HepG2 (cell line): ENCODE measurements at regions not wholly inside any gene's neighbourhood (a gene's known extent, or its start where the extent isn't known, plus 50 kb on each side); places are given as distances from the start of the nearest gene placed in this dataset.

Source experiments
- ATAC-seq: fragments of 200-7000 bp; cut with Tn5 transposase; 3 replicates; pipeline ENCODE4 v1.9.1; 2020; ENCODE audit warnings: mild to moderate bottlenecking, moderate library complexity
- BruUV-seq: library from RNA; stranded (reverse); fragments of 400-500 nt; replicated peaks from 2 replicates; lab custom pipeline; 2021; lab: Mats Ljungman, UMichigan
- CTCF ChIA-PET: fragments of 300-600 bp; formaldehyde crosslinking; extraction: SDS; loops from one replicate; lab custom pipeline; 2021; ENCODE audit warnings: low total read pairs, inconsistent platforms, low intra/inter-chr PET ratio; lab: Yijun Ruan, JAX
- POLR2A ChIA-PET: fragments of 350-600 bp; sonication (Branson Sonifier 250); formaldehyde crosslinking; loops from one replicate; lab custom pipeline; 2020; ENCODE audit warnings: antibody characterized with exemption, inconsistent platforms; lab: Yijun Ruan, JAX
- DNase-seq: peaks from one replicate; pipeline ENCODE4 v3.0.0-alpha.2; 2015; ENCODE audit warnings: low spot score
- FAIRE-seq: peaks from 3 replicates; lab custom pipeline; 2011; peaks lifted over from hg19 to GRCh38; lab: Jason Lieb, UNC
- H2AFZ ChIP-seq: one replicate; pipeline ENCODE4 v1.6.1; 2011; ENCODE audit warnings: low read length, inconsistent platforms
- H3K27ac ChIP-seq: fragments of 300-600 bp; 3 replicates; pipeline ENCODE4 v1.8.0; 2011; ENCODE audit warnings: mixed run types, mild to moderate bottlenecking, mixed read lengths, low read length, inconsistent platforms; ENCODE audit not compliant: insufficient read depth; ENCODE audit errors: extremely low read length
- H3K27me3 ChIP-seq, 2 experiments: fragments of 200-600 bp in 1 of 2; 2 replicates in 1 of 2; 3 replicates in 1 of 2; pipeline versions ENCODE4 v1.6.0 to v1.8.0; 2011; ENCODE audit warnings: low read length in 2 of 2, mild to moderate bottlenecking in 2 of 2, moderate library complexity in 2 of 2, inconsistent platforms in 1 of 2; ENCODE audit not compliant: insufficient read depth in 2 of 2, control insufficient read depth in 1 of 2
- H3K36me3 ChIP-seq, 2 experiments: fragments of 200-600 bp in 1 of 2; replicated peaks in 1 of 2; 2 replicates in 1 of 2; 3 replicates in 1 of 2; pipeline versions ENCODE4 v1.5.1 to v1.8.0; 2011; ENCODE audit warnings: low read length in 2 of 2, inconsistent platforms in 1 of 2; ENCODE audit not compliant: insufficient read depth in 2 of 2, control insufficient read depth in 1 of 2
- H3K4me1 ChIP-seq: 2 replicates; pipeline ENCODE4 v1.5.1; 2012; ENCODE audit warnings: low read length, inconsistent platforms; ENCODE audit not compliant: insufficient read depth
- H3K4me2 ChIP-seq: 2 replicates; pipeline ENCODE4 v1.6.0; 2011; ENCODE audit warnings: low read depth, low read length, inconsistent platforms
- H3K4me3 ChIP-seq, 3 experiments: fragments of 200-600 bp in 1 of 3; sonication (generic), shearing (Covaris generic) in 1 of 3; replicated peaks in 1 of 3; 2 replicates each; pipeline ENCODE4 v1.5.1; 2011 to 2016; ENCODE audit warnings: low read length in 3 of 3, inconsistent platforms in 2 of 3, low read depth in 2 of 3, mild to moderate bottlenecking in 2 of 3, control low read depth in 1 of 3, mixed read lengths in 1 of 3; ENCODE audit not compliant: insufficient read depth in 1 of 3
- H3K79me2 ChIP-seq: one replicate; pipeline ENCODE4 v1.6.1; 2011; ENCODE audit warnings: low read length, inconsistent platforms; ENCODE audit not compliant: insufficient read depth
- H3K9ac ChIP-seq: 2 replicates; pipeline ENCODE4 v1.6.0; 2011; ENCODE audit warnings: mild to moderate bottlenecking, low read depth, low read length, inconsistent platforms; ENCODE audit not compliant: insufficient read depth
- H3K9me3 ChIP-seq: 2 replicates; pipeline ENCODE4 v1.5.1; 2012; ENCODE audit warnings: mild to moderate bottlenecking, low read length
- H4K20me1 ChIP-seq: 2 replicates; pipeline ENCODE4 v1.6.0; 2011; ENCODE audit warnings: inconsistent platforms, mild to moderate bottlenecking, low read length, moderate library complexity; ENCODE audit not compliant: insufficient read depth
- KDM5A ChIP-seq: fragments of 200-600 bp; sonication (generic); IDR thresholded peaks from 2 replicates; pipeline ENCODE4 v1.7.0; 2018; ENCODE audit warnings: antibody characterized with exemption, mild to moderate bottlenecking, low read length, borderline replicate concordance
- RFXANK ChIP-seq: IDR thresholded peaks from 2 replicates; pipeline ENCODE4 v1.6.1; 2016
- SOX13 ChIP-seq, 3 experiments: fragments of 450-650 bp in 1 of 3; sonication (generic) in 1 of 3; formaldehyde crosslinking in 1 of 3; IDR thresholded peaks in 2 of 3; conservative IDR thresholded peaks in 1 of 3; 2 replicates each; pipeline versions ENCODE4 v1.5.0 to v1.6.1; 2016 to 2020; ENCODE audit warnings: antibody characterized with exemption in 1 of 3, mild to moderate bottlenecking in 1 of 3, missing compliant biosample characterization in 1 of 3, missing genetic modification reagents in 1 of 3, moderate library complexity in 1 of 3
- SRSF9 ChIP-seq: fragments of 200-400 bp; formaldehyde crosslinking; IDR thresholded peaks from 2 replicates; pipeline ENCODE4 v1.6.1; 2018; ENCODE audit warnings: borderline replicate concordance, mild to moderate bottlenecking, low read depth, low read length; ENCODE audit not compliant: insufficient read depth, poor library complexity, severe bottlenecking
- TOE1 ChIP-seq: sonication (generic); formaldehyde crosslinking; IDR thresholded peaks from 2 replicates; pipeline ENCODE4 v1.4.0; 2020; ENCODE audit warnings: mild to moderate bottlenecking, missing genetic modification reagents
- TRIM24 ChIP-seq: sonication (generic); formaldehyde crosslinking; IDR thresholded peaks from 2 replicates; pipeline ENCODE4 v1.8.0; 2022; ENCODE audit warnings: mild to moderate bottlenecking, missing genetic modification reagents
- ZFP36 ChIP-seq: fragments of 150-350 bp; IDR thresholded peaks from 2 replicates; pipeline ENCODE4 v1.6.1; 2018; ENCODE audit warnings: borderline replicate concordance, low read length, low read depth; ENCODE audit not compliant: partially characterized antibody
- ZNF124 ChIP-seq: sonication (generic); formaldehyde crosslinking; IDR thresholded peaks from 2 replicates; pipeline ENCODE4 v1.4.0; 2020; ENCODE audit warnings: missing genetic modification reagents
- ZNF224 ChIP-seq: sonication (generic); formaldehyde crosslinking; IDR thresholded peaks from 2 replicates; pipeline ENCODE4 v1.5.0; 2020; ENCODE audit warnings: mild to moderate bottlenecking, missing genetic modification reagents
- ZNF292 ChIP-seq: sonication (generic); formaldehyde crosslinking; IDR thresholded peaks from 2 replicates; pipeline ENCODE4 v1.8.1; 2022; ENCODE audit warnings: mild to moderate bottlenecking, low read depth, missing genetic modification reagents, borderline replicate concordance
- ZNF326 ChIP-seq: sonication (generic); formaldehyde crosslinking; IDR thresholded peaks from 2 replicates; pipeline ENCODE4 v1.4.0; 2020; ENCODE audit warnings: missing genetic modification reagents, borderline replicate concordance
- ZNF501 ChIP-seq: sonication (generic); formaldehyde crosslinking; IDR thresholded peaks from 2 replicates; pipeline ENCODE4 v1.5.1; 2020; ENCODE audit warnings: mild to moderate bottlenecking, moderate library complexity, missing genetic modification reagents
- ZNF644 ChIP-seq: IDR thresholded peaks from 2 replicates; pipeline ENCODE4 v1.6.1; 2016; ENCODE audit warnings: low read depth
- WGBS: methylation state at CpG from one replicate; pipeline ENCODE4 v1.1.6; 2017; ENCODE audit warnings: low lambda C conversion rate; 5-methylcytosine and 5-hydroxymethylcytosine counted together
- in situ Hi-C: cut with HindIII; loops from 2 replicates; pipeline ENCODE4 v1.10.0; 2017; ENCODE audit warnings: low pct_unique_long_range_greater_than_20kb; ENCODE audit not compliant: extremely low pct_ligation_motif_present
- intact Hi-C: fragments of 100-400 bp; cut with micrococcal nuclease; formaldehyde crosslinking; loops from one replicate; pipeline ENCODE4 v1.10.0; 2022; ENCODE audit not compliant: unreplicated experiment
- TF ChIP-seq, protein P1 (sequence below): sonication (generic); formaldehyde crosslinking; IDR thresholded peaks from 2 replicates; pipeline ENCODE4 v1.4.0; 2020; ENCODE audit warnings: missing genetic modification reagents
- TF ChIP-seq, protein P2 (sequence below), 2 experiments: sonication (generic) in 1 of 2; formaldehyde crosslinking in 1 of 2; IDR thresholded peaks; 2 replicates each; pipeline versions ENCODE4 v1.4.0 to v1.6.1; 2016 to 2020; ENCODE audit warnings: borderline replicate concordance in 1 of 2, low read depth in 1 of 2, mild to moderate bottlenecking in 1 of 2, missing genetic modification reagents in 1 of 2

DNA sequence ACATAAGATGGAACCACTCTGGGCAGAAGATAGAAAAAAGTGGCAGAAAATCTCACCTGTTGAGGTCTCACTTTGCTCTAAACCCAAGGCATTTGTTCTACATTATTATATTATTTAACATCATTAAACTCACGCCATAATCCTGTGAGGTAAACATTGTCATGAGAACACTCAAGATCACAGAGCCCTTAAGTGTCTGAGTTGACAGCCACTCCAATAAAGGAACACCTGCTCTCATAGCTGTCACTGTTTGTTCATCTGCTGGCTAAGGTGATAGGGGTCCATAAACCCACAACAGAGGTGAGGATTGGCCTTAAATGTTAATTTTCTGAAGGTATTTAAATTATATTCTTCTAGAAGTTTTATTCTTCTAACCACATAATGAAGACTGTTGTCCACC is 439.7 kb downstream of the RIT2 start:
- H3K9me3 ChIP-seq, result peaks cover 21% of the 10 kb centered on the region
- no peak overlapping the region for H3K9ac ChIP-seq
- FAIRE-seq (no peak), ATAC-seq (no peak), DNase-seq (no peak)
- WGBS, result 13% methylated on average over 1 of the region's 1 CpG
- no peak overlapping the region for H2AFZ ChIP-seq
- in situ Hi-C loops, result no loop called here
- CTCF ChIA-PET, result no interaction called here
- H3K79me2 ChIP-seq, result no peaks in the 10 kb centered on the region
- no peak for TF ChIP-seq KDM5A
- TF ChIP-seq, protein P1, sequence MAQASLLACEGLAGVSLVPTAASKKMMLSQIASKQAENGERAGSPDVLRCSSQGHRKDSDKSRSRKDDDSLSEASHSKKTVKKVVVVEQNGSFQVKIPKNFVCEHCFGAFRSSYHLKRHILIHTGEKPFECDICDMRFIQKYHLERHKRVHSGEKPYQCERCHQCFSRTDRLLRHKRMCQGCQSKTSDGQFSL, result no peak
- no peak for TF ChIP-seq SOX13 (IDR thresholded peaks at IDR 0.05)
- no peak for TF ChIP-seq SOX13 (CRISPR knock-in tag; conservative IDR thresholded peaks at IDR 0.05 in 1 of 2, IDR thresholded peaks at IDR 0.05 in 1 of 2)
- TF ChIP-seq ZNF326 (CRISPR knock-in tag), result no peak
- TF ChIP-seq ZNF292 (CRISPR knock-in tag), result no peak
- no peak for TF ChIP-seq TRIM24 (CRISPR knock-in tag)
- no peak for TF ChIP-seq RFXANK (CRISPR knock-in tag)
- TF ChIP-seq ZNF501 (CRISPR knock-in tag), result no peak
- TF ChIP-seq ZFP36, result no peak
- TF ChIP-seq SRSF9, result no peak
- no peak for TF ChIP-seq ZNF124
- TF ChIP-seq ZNF224 (CRISPR knock-in tag), result no peak
- no peak for TF ChIP-seq TOE1 (CRISPR knock-in tag)
- TF ChIP-seq ZNF644 (CRISPR knock-in tag), result no peak
- TF ChIP-seq, protein P2, sequence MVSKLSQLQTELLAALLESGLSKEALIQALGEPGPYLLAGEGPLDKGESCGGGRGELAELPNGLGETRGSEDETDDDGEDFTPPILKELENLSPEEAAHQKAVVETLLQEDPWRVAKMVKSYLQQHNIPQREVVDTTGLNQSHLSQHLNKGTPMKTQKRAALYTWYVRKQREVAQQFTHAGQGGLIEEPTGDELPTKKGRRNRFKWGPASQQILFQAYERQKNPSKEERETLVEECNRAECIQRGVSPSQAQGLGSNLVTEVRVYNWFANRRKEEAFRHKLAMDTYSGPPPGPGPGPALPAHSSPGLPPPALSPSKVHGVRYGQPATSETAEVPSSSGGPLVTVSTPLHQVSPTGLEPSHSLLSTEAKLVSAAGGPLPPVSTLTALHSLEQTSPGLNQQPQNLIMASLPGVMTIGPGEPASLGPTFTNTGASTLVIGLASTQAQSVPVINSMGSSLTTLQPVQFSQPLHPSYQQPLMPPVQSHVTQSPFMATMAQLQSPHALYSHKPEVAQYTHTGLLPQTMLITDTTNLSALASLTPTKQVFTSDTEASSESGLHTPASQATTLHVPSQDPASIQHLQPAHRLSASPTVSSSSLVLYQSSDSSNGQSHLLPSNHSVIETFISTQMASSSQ (IDR thresholded peaks at IDR 0.05; ENCODE audit: low read depth), result no peak
- TF ChIP-seq, protein P2 (CRISPR knock-in tag; IDR thresholded peaks at IDR 0.05; ENCODE audit: borderline replicate concordance), result no peak
- H3K4me1 ChIP-seq, result no peaks in the 10 kb centered on the region
- POLR2A ChIA-PET, result no interaction called here
- H4K20me1 ChIP-seq, result no peaks in the 10 kb centered on the region
- no peaks in the 10 kb centered on the region for H3K36me3 ChIP-seq
- no peak overlapping the region for H3K4me3 ChIP-seq
- BruUV-seq, result no TSS peak
- intact Hi-C loops, result no loop called here
- H3K27me3 ChIP-seq, result no peaks in the 10 kb centered on the region
- no peak overlapping the region for H3K27ac ChIP-seq
- H3K4me2 ChIP-seq, result no peak overlapping the region
